GM19324 (cell line): ENCODE measurements at regions not wholly inside any gene's neighbourhood (a gene's known extent, or its start where the extent isn't known, plus 50 kb on each side); places are given as distances from the start of the nearest gene placed in this dataset.

Source experiments
- ATAC-seq: cut with Tn5 transposase; IDR thresholded peaks from one replicate; pipeline ENCODE4 v1.9.1; 2021; ENCODE audit warnings: mild to moderate bottlenecking, moderate library complexity; ENCODE audit not compliant: unreplicated experiment, low FRiP score

GRCh38 chr14:62130441-62130840 is 368.2 kb downstream of the SNAPC1 start:
- ATAC-seq = no peak

- ATAC-seq = no peak
Measured at GRCh38 chr14:62133776-62134550, 371.7 kb downstream of the SNAPC1 start.

- ATAC-seq = no peak
Measured at GRCh38 chr14:62138593-62138992, 376.4 kb downstream of the SNAPC1 start.

DNA sequence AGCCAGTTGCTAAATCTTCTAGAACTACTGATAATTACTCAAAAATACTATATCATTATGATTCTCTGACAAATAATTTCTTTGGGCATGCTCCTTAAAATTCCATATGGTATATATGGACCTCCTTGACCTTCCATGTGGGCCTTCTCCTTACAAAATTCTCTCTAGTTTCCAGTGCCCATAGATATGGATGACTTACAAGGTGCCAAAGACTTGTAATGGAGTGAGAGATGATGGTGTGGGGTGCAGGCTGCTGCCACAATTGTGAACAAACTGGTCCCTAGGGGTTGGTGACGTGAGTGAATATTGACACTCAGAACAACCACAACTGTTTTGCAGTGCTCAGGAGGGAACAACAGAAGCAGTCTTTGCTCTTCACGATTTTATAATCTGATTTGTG is 378.9 kb downstream of the SNAPC1 start:
- ATAC-seq = no peak

GRCh38 chr14:62143245-62143644 is 381.0 kb downstream of the SNAPC1 start:
- no peak for ATAC-seq

DNA sequence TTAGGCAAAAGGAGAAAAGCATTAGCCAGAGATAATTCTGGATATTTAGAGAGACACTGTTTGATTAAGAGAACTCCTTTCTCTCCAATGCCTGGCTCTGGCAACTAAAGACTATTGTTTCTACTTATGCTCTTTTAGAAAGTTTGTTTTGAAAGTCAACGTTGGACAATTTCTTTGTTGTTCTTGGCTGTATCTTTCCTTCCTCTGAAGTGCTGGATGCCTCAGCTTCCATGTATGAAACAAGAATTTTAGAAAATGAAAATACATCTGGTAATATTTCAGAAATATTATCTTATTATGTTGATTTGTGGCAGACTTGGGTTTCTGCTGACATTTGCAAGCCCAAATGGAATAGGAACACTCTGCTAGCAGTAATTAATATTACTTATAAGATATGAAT is 382.6 kb downstream of the SNAPC1 start:
- ATAC-seq = no peak

DNA sequence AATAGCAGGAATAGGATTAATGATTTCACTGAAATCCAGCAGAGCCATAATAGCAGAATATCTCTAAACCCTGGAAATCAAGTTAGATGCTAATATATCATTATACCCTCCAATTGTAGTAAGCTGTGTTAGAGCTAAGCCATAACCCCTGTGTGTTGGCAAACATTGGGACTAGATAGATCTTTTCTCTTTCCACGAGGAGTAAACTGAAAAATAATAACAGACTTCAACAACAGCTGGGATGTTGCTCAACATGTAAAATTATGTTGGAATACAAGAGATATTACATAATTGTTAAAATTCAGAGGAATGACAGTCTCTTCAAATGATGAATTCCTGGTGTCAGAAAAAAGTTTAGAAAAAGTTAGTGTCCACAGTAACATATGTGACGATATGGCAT is 383.8 kb downstream of the SNAPC1 start:
- ATAC-seq = no peak

GRCh38 chr14:62156052-62156451 is 393.8 kb downstream of the SNAPC1 start:
- no peak for ATAC-seq

DNA sequence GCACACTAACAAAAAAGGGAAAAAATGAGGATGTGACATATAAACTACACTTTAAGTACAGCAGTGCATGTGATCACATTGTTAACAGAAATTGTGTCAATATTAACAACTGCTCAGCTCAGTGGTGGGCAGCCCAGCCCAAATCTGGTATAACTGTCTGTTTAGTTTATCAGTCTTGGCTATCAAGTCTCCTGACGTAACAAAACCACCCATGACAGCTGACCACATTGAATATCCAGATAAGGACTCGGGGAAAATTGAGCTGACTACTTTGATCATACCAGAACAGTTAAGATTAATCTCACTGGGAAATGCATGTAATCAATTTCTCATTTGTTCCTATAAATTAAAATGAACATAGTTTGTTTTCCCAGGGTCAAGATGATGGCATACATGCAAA is 396.6 kb downstream of the SNAPC1 start:
- no peak for ATAC-seq

DNA sequence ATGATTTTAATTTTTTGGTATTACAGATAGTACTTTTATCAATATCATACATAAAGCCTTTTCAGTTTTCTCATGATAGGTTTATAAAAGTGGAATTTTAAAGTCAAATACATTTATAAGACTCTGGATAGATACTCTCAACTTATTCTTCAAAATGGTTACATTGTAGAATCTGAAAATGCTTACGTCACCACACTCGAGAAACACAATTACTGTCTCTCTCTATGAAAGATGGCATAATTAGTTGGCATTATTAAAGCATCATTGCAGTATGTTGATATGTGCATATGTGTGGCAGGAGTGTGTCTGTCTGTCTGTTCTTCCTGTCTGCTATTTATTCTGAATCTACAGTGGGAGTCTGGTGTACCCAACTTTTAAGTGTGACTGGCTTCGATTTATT is 397.1 kb downstream of the SNAPC1 start:
- ATAC-seq = no peak

- ATAC-seq = no peak
Measured at GRCh38 chr14:62162998-62163589, 400.9 kb downstream of the SNAPC1 start.

- ATAC-seq = no peak
Measured at GRCh38 chr14:62168564-62169155, 406.4 kb downstream of the SNAPC1 start.

GRCh38 chr14:62179367-62180018 is 417.3 kb downstream of the SNAPC1 start:
- ATAC-seq = no peak

- no peak for ATAC-seq
Measured at GRCh38 chr14:62181591-62181990, 419.4 kb downstream of the SNAPC1 start.

GRCh38 chr14:62185078-62185477 is 422.9 kb downstream of the SNAPC1 start:
- ATAC-seq = no peak

GRCh38 chr14:62187265-62187664 is 425.0 kb downstream of the SNAPC1 start:
- no peak for ATAC-seq

- ATAC-seq = no peak
Measured at GRCh38 chr14:62189698-62190097, 427.5 kb downstream of the SNAPC1 start.

- ATAC-seq = no peak
Measured at GRCh38 chr14:62206456-62206855, 444.2 kb downstream of the SNAPC1 start.

- no peak for ATAC-seq
Measured at GRCh38 chr14:62209287-62209899, 447.2 kb downstream of the SNAPC1 start.

- no peak for ATAC-seq
Measured at GRCh38 chr14:62213516-62213915, 451.3 kb downstream of the SNAPC1 start.

- no peak for ATAC-seq
Measured at GRCh38 chr14:62216121-62216520, 453.9 kb downstream of the SNAPC1 start.
